DOHH2 (cell line): ENCODE measurements at regions not wholly inside any gene's neighbourhood (a gene's known extent, or its start where the extent isn't known, plus 50 kb on each side); places are given as distances from the start of the nearest gene placed in this dataset.

Source experiments
- H3F3A ChIP-seq: fragments of 200-600 bp; sonication (generic), shearing (Covaris generic); 2 replicates; pipeline ENCODE4 v1.6.0; 2016; ENCODE audit warnings: antibody characterized with exemption, mild to moderate bottlenecking; ENCODE audit not compliant: control insufficient read depth, insufficient read depth
- H3K27ac ChIP-seq: fragments of 200-600 bp; sonication (generic); 2 replicates; pipeline ENCODE4 v1.5.1; 2014; ENCODE audit warnings: low read depth, mild to moderate bottlenecking, low read length, moderate library complexity
- H3K27me3 ChIP-seq: fragments of 200-600 bp; sonication (generic); 2 replicates; pipeline ENCODE4 v1.6.1; 2014; ENCODE audit warnings: mild to moderate bottlenecking, low read length, mixed read lengths; ENCODE audit not compliant: control insufficient read depth
- H3K36me3 ChIP-seq: fragments of 200-600 bp; sonication (generic); 2 replicates; pipeline ENCODE4 v1.6.1; 2014; ENCODE audit warnings: mild to moderate bottlenecking, low read length, moderate library complexity, mixed read lengths; ENCODE audit not compliant: control insufficient read depth
- H3K4me1 ChIP-seq: fragments of 200-600 bp; sonication (generic); 2 replicates; pipeline ENCODE4 v1.6.1; 2014; ENCODE audit warnings: mild to moderate bottlenecking, low read length, mixed read lengths; ENCODE audit not compliant: control insufficient read depth
- H3K4me2 ChIP-seq: fragments of 200-600 bp; sonication (generic); 2 replicates; pipeline ENCODE4 v1.6.0; 2014; ENCODE audit warnings: mild to moderate bottlenecking, low read length, moderate library complexity
- H3K4me3 ChIP-seq: fragments of 200-600 bp; sonication (generic); 2 replicates; pipeline ENCODE4 v1.5.1; 2014; ENCODE audit warnings: mild to moderate bottlenecking, low read length, mixed read lengths
- H3K79me2 ChIP-seq: fragments of 200-600 bp; sonication (generic); 2 replicates; pipeline ENCODE4 v1.6.1; 2014; ENCODE audit warnings: mild to moderate bottlenecking, low read length, mixed read lengths; ENCODE audit not compliant: control insufficient read depth
- H3K9me2 ChIP-seq: fragments of 200-600 bp; sonication (generic); replicated peaks from 2 replicates; pipeline ENCODE4 v1.6.1; 2014; ENCODE audit warnings: mild to moderate bottlenecking, low read length, mixed read lengths; ENCODE audit not compliant: control insufficient read depth
- H3K9me3 ChIP-seq: fragments of 200-600 bp; sonication (generic); 2 replicates; pipeline ENCODE4 v1.6.1; 2014; ENCODE audit warnings: antibody characterized with exemption, low read length, mixed read lengths; ENCODE audit not compliant: control insufficient read depth, insufficient read depth
- H4K20me1 ChIP-seq: fragments of 200-600 bp; sonication (generic); 2 replicates; pipeline ENCODE4 v1.6.0; 2014; ENCODE audit warnings: low read depth, mild to moderate bottlenecking, antibody characterized with exemption, low read length, moderate library complexity; ENCODE audit not compliant: control insufficient read depth, insufficient read depth
- EZH2phosphoT487 ChIP-seq: fragments of 200-600 bp; sonication (generic); IDR thresholded peaks from 2 replicates; pipeline ENCODE4 v1.6.1; 2017; ENCODE audit warnings: borderline replicate concordance, mild to moderate bottlenecking, antibody characterized with exemption, low read length, moderate library complexity, mixed read lengths
- TF ChIP-seq, protein P1 (sequence below): fragments of 200-600 bp; sonication (generic); IDR thresholded peaks from one replicate; pipeline ENCODE4 v1.5.1; 2014; ENCODE audit warnings: antibody characterized with exemption, mild to moderate bottlenecking, low read depth, low read length; ENCODE audit not compliant: poor library complexity, severe bottlenecking

DNA sequence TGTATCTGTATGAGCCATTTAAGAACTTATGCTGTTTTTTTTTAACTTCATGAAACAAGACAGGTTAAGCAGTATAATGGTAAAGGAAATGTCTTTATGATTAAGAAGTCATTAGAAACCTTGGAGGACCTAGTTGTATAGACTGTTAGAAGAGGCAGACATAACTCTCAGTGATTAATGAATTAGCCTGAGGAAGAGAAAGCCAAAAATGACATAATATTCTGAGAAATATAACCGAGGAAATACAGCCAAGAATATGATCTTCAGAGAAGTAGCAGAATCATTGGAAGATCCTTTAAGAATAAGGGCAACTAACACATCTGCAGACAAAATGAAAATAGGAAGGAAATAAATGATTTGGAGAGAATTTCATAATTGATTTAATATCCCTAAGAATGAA is 738.1 kb upstream of the NCAM2 start:
- TF ChIP-seq, protein P1, sequence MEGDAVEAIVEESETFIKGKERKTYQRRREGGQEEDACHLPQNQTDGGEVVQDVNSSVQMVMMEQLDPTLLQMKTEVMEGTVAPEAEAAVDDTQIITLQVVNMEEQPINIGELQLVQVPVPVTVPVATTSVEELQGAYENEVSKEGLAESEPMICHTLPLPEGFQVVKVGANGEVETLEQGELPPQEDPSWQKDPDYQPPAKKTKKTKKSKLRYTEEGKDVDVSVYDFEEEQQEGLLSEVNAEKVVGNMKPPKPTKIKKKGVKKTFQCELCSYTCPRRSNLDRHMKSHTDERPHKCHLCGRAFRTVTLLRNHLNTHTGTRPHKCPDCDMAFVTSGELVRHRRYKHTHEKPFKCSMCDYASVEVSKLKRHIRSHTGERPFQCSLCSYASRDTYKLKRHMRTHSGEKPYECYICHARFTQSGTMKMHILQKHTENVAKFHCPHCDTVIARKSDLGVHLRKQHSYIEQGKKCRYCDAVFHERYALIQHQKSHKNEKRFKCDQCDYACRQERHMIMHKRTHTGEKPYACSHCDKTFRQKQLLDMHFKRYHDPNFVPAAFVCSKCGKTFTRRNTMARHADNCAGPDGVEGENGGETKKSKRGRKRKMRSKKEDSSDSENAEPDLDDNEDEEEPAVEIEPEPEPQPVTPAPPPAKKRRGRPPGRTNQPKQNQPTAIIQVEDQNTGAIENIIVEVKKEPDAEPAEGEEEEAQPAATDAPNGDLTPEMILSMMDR: no peak
- no peak for TF ChIP-seq EZH2phosphoT487
- H4K20me1 ChIP-seq: no peaks in the 10 kb centered on the region
- H3K9me3 ChIP-seq: no peaks in the 10 kb centered on the region
- H3K27ac ChIP-seq: no peak overlapping the region
- H3K27me3 ChIP-seq: no peaks in the 10 kb centered on the region
- H3K36me3 ChIP-seq: no peaks in the 10 kb centered on the region
- no peaks in the 10 kb centered on the region for H3K9me2 ChIP-seq
- H3K79me2 ChIP-seq: no peaks in the 10 kb centered on the region
- H3K4me3 ChIP-seq: no peak overlapping the region
- H3K4me2 ChIP-seq: no peak overlapping the region
- H3K4me1 ChIP-seq: no peaks in the 10 kb centered on the region
- no peaks in the 10 kb centered on the region for H3F3A ChIP-seq

DNA sequence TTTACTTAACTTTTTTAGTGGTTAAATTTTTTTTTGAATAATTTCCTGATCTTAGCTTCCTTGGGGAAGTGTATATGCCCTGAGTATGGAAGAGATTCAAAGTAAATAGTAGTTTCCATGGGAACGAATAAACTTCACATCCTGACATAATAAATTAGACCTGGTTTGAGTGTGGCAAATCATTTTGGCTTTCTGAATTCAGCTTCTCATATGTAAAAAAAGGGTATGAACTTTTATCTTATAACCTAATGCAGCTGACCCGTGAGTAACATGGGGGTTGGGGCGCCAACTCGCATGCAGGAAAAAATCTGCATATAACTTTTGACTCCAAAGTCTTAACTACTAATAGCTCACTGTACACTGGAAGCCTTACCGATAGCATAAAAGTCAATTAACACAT is 736.8 kb upstream of the NCAM2 start:
- no peaks in the 10 kb centered on the region for H3K27me3 ChIP-seq
- H3K4me3 ChIP-seq: no peak overlapping the region
- H3K4me1 ChIP-seq: no peaks in the 10 kb centered on the region
- H3K79me2 ChIP-seq: no peaks in the 10 kb centered on the region
- TF ChIP-seq, protein P1: no peak
- TF ChIP-seq EZH2phosphoT487: no peak
- H3K4me2 ChIP-seq: no peak overlapping the region
- H3K36me3 ChIP-seq: no peaks in the 10 kb centered on the region
- no peak overlapping the region for H3K27ac ChIP-seq
- no peaks in the 10 kb centered on the region for H3K9me3 ChIP-seq
- H4K20me1 ChIP-seq: no peaks in the 10 kb centered on the region
- H3K9me2 ChIP-seq: no peaks in the 10 kb centered on the region
- H3F3A ChIP-seq: no peaks in the 10 kb centered on the region

DNA sequence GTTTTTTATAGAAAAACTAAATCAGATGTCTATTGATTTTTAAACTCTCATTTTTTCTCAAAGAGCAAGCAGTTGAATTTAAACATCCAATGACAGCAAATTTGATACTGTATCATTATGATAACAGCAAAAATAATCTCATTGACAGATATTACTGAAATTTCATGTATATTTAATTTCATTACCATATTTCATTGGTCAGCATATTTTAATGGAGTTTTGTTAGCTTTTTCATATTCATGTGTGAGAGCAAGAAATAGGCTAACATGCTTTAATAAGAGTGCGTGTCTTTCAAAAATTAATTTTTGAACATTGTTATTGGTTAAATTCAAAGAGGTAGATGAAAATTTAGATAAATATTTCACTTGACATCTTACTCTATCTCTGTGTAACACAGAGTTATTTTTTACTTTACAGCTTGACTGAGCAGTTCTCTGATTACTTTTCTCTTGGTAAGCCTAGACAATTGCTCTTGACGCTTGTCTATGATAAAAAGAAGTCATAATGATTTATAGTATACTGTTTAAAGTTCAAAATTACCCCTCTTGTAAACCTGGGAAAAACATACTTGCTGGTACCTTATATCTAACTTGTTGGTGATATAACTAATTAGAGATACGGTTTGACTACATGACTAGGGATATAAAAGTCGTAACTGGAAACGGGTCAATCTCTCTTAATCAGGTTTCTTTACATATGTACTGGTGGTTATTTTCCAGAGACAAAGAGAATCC is 732.3 kb upstream of the NCAM2 start:
- H3K27me3 ChIP-seq: no peaks in the 10 kb centered on the region
- peaks cover 3% of the 10 kb centered on the region; the same call in 1 of the 2 replicates for H3K9me3 ChIP-seq
- no peaks in the 10 kb centered on the region for H4K20me1 ChIP-seq
- H3K27ac ChIP-seq: no peak overlapping the region
- no peak overlapping the region for H3K4me2 ChIP-seq
- no peaks in the 10 kb centered on the region for H3K9me2 ChIP-seq
- H3K4me1 ChIP-seq: no peaks in the 10 kb centered on the region
- TF ChIP-seq, protein P1: no peak
- TF ChIP-seq EZH2phosphoT487: no peak
- H3K79me2 ChIP-seq: no peaks in the 10 kb centered on the region
- H3F3A ChIP-seq: no peaks in the 10 kb centered on the region
- no peak overlapping the region for H3K4me3 ChIP-seq
- no peaks in the 10 kb centered on the region for H3K36me3 ChIP-seq
